ENCODE measurements at regions not wholly inside any gene's neighbourhood (a gene's known extent, or its start where the extent isn't known, plus 50 kb on each side); places are given as distances from the start of the nearest gene placed in this dataset.

- Histone ChIP-seq H3K56ac (ENCODE audit: insufficient read length, low read depth, low read length) (no peak overlapping the region), H3K4me2 (ENCODE audit: insufficient read depth, insufficient read length, low read length) (no peak overlapping the region), H4K8ac (replicated peaks; ENCODE audit: insufficient read length, low read depth, low read length) (no peak overlapping the region), H4K20me1 (ENCODE audit: control insufficient read depth, insufficient read depth, insufficient read length) (no peaks in the 10 kb centered on the region), H3K79me1 (ENCODE audit: insufficient read depth, low read depth, low read length, poor library complexity, severe bottlenecking) (no peaks in the 10 kb centered on the region), H3K9ac (ENCODE audit: extremely low read depth, insufficient read length, low read length) (no peak overlapping the region), H3K27ac (ENCODE audit: insufficient read length, low read depth, low read length) (no peak overlapping the region), H3K4me1 (ENCODE audit: insufficient read depth, low read length) (no peaks in the 10 kb centered on the region), H3K27me3 (ENCODE audit: insufficient read depth, low read length) (no peaks in the 10 kb centered on the region), H3K23me2 (ENCODE audit: insufficient read length, low read depth, low read length, poor library complexity, severe bottlenecking) (no peaks in the 10 kb centered on the region), H2BK12ac (ENCODE audit: insufficient read length, low read depth, low read length) (no peak overlapping the region), H3T11ph (ENCODE audit: low read length) (no peak overlapping the region), H3K9me3 (ENCODE audit: control insufficient read depth, low read depth, low read length) (no peaks in the 10 kb centered on the region), H2AK5ac (ENCODE audit: insufficient read length, low read length) (no peak overlapping the region), H3K79me2 (ENCODE audit: insufficient read depth, low read length) (no peaks in the 10 kb centered on the region), H4K5ac (ENCODE audit: insufficient read length, low read depth, low read length) (no peak overlapping the region), H2BK120ac (ENCODE audit: low read depth, low read length, poor library complexity, severe bottlenecking) (no peak overlapping the region), H3K23ac (ENCODE audit: insufficient read length, low read depth, low read length) (no peak overlapping the region), H2AFZ (ENCODE audit: low read length) (no peak overlapping the region), H3K14ac (ENCODE audit: insufficient read depth, low read length) (no peak overlapping the region), H2BK5ac (ENCODE audit: insufficient read length, low read length) (no peak overlapping the region), H3K4ac (ENCODE audit: low read depth, low read length) (no peak overlapping the region), H2BK15ac (ENCODE audit: low read depth, low read length) (no peak overlapping the region), H3K18ac (ENCODE audit: insufficient read length, low read depth, low read length) (no peak overlapping the region), H4K91ac (ENCODE audit: insufficient read length, low read depth, low read length) (no peak overlapping the region), H2BK20ac (ENCODE audit: low read depth, low read length, poor library complexity, severe bottlenecking) (no peak overlapping the region)
- H3K9me3 Mint-ChIP-seq, result peaks cover 5 to 7% of the 10 kb centered on the region in 2 experiments
- no CpG with 5 or more reads among the region's 3 CpGs for WGBS (ENCODE audit: extremely low coverage, insufficient read length, low lambda C conversion rate)
- H3K27me3 Mint-ChIP-seq (ENCODE audit: low read depth), result no peaks in the 10 kb centered on the region
- H3K36me3 Mint-ChIP-seq (ENCODE audit: insufficient read depth in 1 of 3, low read depth in 3 of 3), result peaks cover 0 to 16% (median 4%) of the 10 kb centered on the region in 3 experiments; a peak in 5 of 7 replicates
- no peak for DNase-seq
- H3K4me3 Mint-ChIP-seq, result no peak overlapping the region
- no peak for TF ChIP-seq CTCF (conservative IDR thresholded peaks at IDR 0.05)
- no peak overlapping the region for H3K27ac Mint-ChIP-seq
- peaks cover 17 to 23% of the 10 kb centered on the region in 2 experiments for H3K4me1 Mint-ChIP-seq
Observed at GRCh38 chr5:107100121-107100520, 570.6 kb downstream of the EFNA5 start.
